ENCODE measurements at regions not wholly inside any gene's neighbourhood (a gene's known extent, or its start where the extent isn't known, plus 50 kb on each side); places are given as distances from the start of the nearest gene placed in this dataset.
A peak's percentile ranks its signal among the peaks of the same experiment; 100 is the strongest.

DNA sequence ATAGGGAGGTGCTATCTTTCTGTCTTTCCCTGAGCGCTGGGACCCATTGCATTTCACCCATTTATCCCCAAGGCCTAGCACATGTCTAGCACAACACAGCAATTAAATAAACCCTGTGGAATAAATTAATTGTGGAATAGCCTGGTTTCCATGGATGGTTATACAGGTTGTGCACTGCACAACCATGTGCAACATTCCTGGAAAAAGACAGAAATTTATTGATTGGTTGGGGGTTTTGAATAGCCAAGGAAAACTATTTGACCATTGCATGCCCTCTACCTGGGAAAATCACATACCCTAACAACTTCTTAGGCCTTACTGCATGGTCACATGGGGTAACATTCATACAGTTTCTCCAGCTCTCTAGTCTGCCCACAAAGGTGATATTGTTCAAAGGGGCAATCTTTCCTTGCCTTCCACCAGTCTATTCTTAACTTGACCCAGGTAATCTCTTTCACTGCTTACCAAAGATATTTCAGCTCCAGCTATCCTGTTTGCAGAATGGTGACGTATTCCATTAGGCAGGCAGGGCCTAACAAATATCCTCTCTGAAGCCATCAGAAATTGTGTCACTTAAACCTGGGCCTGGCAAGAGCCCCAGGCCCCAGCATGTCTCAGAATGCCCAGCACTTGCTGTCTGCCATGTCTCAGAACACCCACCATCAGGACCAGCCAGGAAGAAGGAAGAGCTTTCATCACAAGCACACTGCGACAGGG lies 157.9 kb upstream of the RAB4A start:
- no peaks in the 10 kb centered on the region for H3K27me3 ChIP-seq (ENCODE audit: control insufficient read depth, insufficient read depth)
- ATAC-seq (no peak), DNase-seq (no peak)
- H3K27ac ChIP-seq (ENCODE audit: low read length), result no peak overlapping the region
- H3K4me1 ChIP-seq (ENCODE audit: control insufficient read depth, insufficient read depth, low read length), result peaks cover 2% of the 10 kb centered on the region
- intact Hi-C loops (cut with DNase I), result no loop called here
- 97% methylated on average over 3 of the region's 3 CpGs for WGBS
- H3K4me3 ChIP-seq (ENCODE audit: low read length), result no peak overlapping the region
- H3K9me3 ChIP-seq (ENCODE audit: control insufficient read depth, low read length), result no peaks in the 10 kb centered on the region

DNA sequence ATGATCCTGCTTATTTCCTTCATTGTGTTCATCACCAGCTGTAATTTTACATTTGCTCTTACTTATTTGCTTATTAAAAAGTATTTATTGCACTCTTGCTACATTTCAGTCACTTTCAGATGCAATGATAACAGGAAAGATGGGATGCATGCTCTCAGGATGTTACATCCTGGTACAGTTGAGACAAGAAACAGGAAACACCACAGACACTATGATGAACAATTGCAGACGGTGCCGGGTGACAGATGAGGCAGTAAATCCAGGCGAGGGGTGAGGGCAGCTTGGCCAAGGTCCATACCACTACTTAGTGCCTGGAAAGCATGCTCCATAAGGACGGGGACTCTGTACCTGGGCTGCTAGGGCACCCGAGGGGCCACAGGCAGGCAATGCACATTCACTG lies 156.6 kb upstream of the RAB4A start:
- intact Hi-C loops (cut with DNase I), result no loop called here
- no peaks in the 10 kb centered on the region for H3K9me3 ChIP-seq (ENCODE audit: control insufficient read depth, low read length)
- ATAC-seq, result no peak
- H3K4me3 ChIP-seq (ENCODE audit: low read length), result no peak overlapping the region
- H3K27ac ChIP-seq (ENCODE audit: low read length), result no peak overlapping the region
- no peaks in the 10 kb centered on the region for H3K4me1 ChIP-seq (ENCODE audit: control insufficient read depth, insufficient read depth, low read length)
- WGBS, result 58% methylated on average over 5 of the region's 5 CpGs
- H3K27me3 ChIP-seq (ENCODE audit: control insufficient read depth, insufficient read depth), result no peaks in the 10 kb centered on the region
- DNase-seq, result no peak

DNA sequence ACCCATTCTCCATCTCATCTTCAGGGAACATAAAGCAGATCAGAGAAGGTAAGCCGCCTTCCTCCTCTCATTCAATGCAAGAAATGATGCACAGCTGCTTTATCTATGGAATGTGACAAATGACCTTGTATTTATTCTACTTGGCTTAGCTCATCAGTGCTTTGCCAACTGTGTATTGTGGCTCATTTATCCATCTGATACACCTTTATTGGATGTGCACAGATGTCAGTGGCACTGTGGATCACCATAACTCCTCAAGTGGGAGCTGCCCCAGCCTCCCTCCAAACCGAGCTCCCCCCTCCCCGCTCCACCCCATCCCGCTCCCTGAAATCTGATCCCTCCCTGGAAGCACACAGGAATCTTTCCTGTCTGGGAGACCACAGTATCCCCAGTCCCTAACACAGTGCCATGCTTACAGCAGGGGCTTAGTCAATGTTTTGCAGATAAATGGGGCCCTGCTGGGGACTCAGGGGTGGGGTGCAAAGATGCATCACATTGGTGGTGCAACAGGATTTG lies 156.0 kb upstream of the RAB4A start:
- intact Hi-C loops (cut with DNase I), result no loop called here
- Histone ChIP-seq H3K27me3 (ENCODE audit: control insufficient read depth, insufficient read depth) (no peaks in the 10 kb centered on the region), H3K4me1 (ENCODE audit: control insufficient read depth, insufficient read depth, low read length) (no peaks in the 10 kb centered on the region), H3K4me3 (ENCODE audit: low read length) (no peak overlapping the region), H3K9me3 (ENCODE audit: control insufficient read depth, low read length) (no peaks in the 10 kb centered on the region), H3K27ac (ENCODE audit: low read length) (no peak overlapping the region)
- WGBS, result 50% methylated on average over 4 of the region's 4 CpGs
- ATAC-seq (no peak), DNase-seq (peak in 1 of 3 donors; percentile 20)

DNA sequence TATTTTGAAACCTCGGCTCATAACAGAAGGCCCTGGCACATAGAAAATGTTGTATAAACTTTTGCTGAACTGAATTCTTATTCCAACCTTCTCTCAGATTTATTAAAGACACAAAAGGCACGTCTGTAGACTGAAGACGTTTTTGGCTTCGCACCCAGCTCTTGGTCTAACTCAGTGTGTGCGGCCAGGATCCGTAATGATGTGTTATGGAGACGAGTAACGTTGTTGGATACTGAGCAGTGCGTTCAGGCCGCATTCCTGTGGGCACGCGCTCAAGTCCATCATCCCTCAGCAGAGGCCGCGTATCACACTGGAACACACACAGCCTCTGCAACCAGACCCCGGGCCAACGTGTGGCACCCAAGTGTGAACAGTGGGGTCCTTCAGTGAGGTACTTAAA lies 154.8 kb upstream of the RAB4A start:
- Histone ChIP-seq H3K27ac (ENCODE audit: low read length) (no peak overlapping the region), H3K27me3 (ENCODE audit: control insufficient read depth, insufficient read depth) (no peaks in the 10 kb centered on the region), H3K4me1 (ENCODE audit: control insufficient read depth, insufficient read depth, low read length) (no peaks in the 10 kb centered on the region), H3K9me3 (ENCODE audit: control insufficient read depth, low read length) (no peaks in the 10 kb centered on the region), H3K4me3 (ENCODE audit: low read length) (no peak overlapping the region)
- intact Hi-C loops (cut with DNase I), result no loop called here
- no peak for ATAC-seq
- WGBS, result 78% methylated on average over 16 of the region's 16 CpGs
- peak in 1 of 3 donors; percentile 45 for DNase-seq

DNA sequence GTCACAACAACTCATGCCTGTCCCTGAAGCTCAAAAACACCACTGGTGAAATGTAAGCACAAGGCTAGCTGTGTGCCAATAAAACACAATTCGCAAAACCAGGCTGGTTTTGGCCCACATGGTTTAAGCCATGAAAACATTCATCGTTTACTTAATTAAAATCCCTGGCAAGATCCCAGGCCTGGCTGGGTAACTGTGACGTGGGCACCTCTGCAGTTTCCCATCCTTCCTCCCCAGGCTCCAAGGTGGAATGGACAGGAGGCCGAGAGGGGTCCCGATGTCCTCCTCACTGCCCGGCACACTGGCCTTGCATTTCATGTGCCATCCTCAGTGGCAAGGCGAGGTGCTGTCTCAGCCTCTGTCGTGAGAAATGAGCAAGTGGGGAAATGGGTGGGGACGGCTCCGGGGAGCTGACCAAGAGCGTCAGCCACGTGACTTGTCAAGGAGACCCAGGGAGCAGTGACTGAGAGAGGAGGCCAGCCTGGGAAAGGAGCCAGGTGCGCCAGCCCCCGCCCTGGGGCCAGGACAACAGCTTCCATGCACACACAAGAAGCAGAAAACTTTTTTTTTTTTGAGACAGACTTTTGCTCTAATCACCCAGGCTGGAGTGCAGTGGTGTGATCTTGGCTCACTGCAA lies 153.1 kb upstream of the RAB4A start:
- no peaks in the 10 kb centered on the region for H3K4me1 ChIP-seq (ENCODE audit: control insufficient read depth, insufficient read depth, low read length)
- WGBS, result 56% methylated on average over 14 of the region's 14 CpGs
- H3K27ac ChIP-seq (ENCODE audit: low read length), result no peak overlapping the region
- DNase-seq (peak; percentile 80 to 95 (median 93)), ATAC-seq (peak; percentile 87 to 91)
- intact Hi-C loops (cut with DNase I), result no loop called here
- no peak overlapping the region for H3K4me3 ChIP-seq (ENCODE audit: low read length)
- H3K9me3 ChIP-seq (ENCODE audit: control insufficient read depth, low read length), result no peaks in the 10 kb centered on the region
- no peaks in the 10 kb centered on the region for H3K27me3 ChIP-seq (ENCODE audit: control insufficient read depth, insufficient read depth)

DNA sequence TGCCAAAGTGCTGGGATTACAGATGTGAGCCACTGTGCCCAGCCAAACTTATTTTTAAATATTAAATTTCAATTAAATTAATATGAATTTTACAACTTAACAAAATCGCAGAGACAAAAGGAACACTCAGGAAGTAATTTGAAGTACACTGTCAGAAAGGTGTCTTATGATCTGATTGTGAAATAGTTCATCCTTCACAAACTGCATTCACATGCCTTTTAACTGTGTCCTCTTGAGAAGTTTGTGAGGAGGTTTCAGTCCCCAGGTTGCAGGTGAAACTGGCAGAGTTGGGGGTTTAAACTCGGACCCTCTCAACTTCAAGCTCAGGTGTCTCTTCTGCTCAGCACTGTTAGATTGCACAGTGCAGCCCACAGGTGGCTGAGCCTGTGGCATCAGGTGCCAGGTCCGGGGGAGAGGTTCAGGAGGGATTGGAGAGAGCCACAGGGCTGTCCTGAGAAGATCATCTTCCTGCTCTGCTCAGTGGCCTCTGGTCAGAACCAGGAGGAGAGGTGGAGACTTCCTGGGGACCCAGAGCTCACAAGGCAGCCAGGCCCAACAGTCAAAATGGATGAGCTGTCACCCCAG lies 152.3 kb upstream of the RAB4A start:
- Histone ChIP-seq H3K27ac (ENCODE audit: low read length) (no peak overlapping the region), H3K4me3 (ENCODE audit: low read length) (no peak overlapping the region), H3K4me1 (ENCODE audit: control insufficient read depth, insufficient read depth, low read length) (no peaks in the 10 kb centered on the region), H3K27me3 (ENCODE audit: control insufficient read depth, insufficient read depth) (no peaks in the 10 kb centered on the region), H3K9me3 (ENCODE audit: control insufficient read depth, low read length) (no peaks in the 10 kb centered on the region)
- ATAC-seq, result no peak
- no peak for DNase-seq
- intact Hi-C loops (cut with DNase I), result no loop called here
- WGBS, result 90% methylated on average over 3 of the region's 3 CpGs

DNA sequence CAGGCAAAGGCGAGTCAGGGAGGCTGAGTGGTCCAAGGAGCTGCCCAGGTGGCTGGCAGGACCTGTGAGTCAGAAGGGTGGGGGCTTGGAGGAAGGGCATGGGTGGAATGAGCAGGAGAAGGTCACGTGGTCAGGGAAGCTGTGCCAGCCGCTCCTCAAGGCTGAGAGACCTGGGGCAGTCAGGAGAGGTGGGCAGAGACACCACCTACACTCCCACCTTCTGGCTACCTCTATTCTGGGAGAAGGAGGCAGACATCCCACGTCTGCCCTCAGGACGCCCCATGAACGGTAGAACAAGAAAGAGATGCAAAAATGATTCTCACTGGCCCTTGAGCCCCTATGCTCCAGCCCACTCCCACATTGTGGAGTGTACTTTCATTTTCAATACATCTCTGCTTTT lies 151.8 kb upstream of the RAB4A start:
- no peak overlapping the region for H3K27ac ChIP-seq (ENCODE audit: low read length)
- WGBS, result 93% methylated on average over 6 of the region's 6 CpGs

DNA sequence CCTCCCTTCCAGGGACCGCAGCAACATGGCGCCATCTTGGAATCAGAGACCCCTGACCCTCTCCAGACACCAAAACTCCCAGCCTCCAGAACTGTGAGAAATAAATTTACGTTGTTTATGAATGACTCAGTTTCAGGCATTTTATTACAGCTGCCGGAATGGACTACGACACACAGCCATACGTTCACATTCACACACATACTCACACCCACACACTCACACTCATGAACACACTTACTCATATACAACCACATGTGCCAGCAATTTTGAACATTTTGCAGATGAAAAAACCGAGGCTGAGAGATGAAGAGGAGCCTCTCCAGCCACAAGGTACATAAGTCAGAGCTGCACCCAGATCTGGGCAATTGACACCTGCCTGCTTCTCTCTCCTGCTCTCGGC lies 151.0 kb upstream of the RAB4A start:
- Histone ChIP-seq H3K27me3 (ENCODE audit: control insufficient read depth, insufficient read depth) (no peaks in the 10 kb centered on the region), H3K4me3 (ENCODE audit: low read length) (no peak overlapping the region), H3K9me3 (ENCODE audit: control insufficient read depth, low read length) (no peaks in the 10 kb centered on the region), H3K27ac (ENCODE audit: low read length) (no peak overlapping the region), H3K4me1 (ENCODE audit: control insufficient read depth, insufficient read depth, low read length) (no peaks in the 10 kb centered on the region)
- WGBS, result 95% methylated on average over 8 of the region's 8 CpGs
- no peak for DNase-seq
- no peak for ATAC-seq
- intact Hi-C loops (cut with DNase I), result no loop called here

More for the DNA sequence above, 151.8 kb upstream of the RAB4A start:
- DNase-seq, result no peak
- Histone ChIP-seq H3K9me3 (ENCODE audit: control insufficient read depth, low read length) (no peaks in the 10 kb centered on the region), H3K27me3 (ENCODE audit: control insufficient read depth, insufficient read depth) (no peaks in the 10 kb centered on the region), H3K4me1 (ENCODE audit: control insufficient read depth, insufficient read depth, low read length) (no peaks in the 10 kb centered on the region), H3K4me3 (ENCODE audit: low read length) (no peak overlapping the region)
- no peak for ATAC-seq
- intact Hi-C loops (cut with DNase I), result no loop called here

DNA sequence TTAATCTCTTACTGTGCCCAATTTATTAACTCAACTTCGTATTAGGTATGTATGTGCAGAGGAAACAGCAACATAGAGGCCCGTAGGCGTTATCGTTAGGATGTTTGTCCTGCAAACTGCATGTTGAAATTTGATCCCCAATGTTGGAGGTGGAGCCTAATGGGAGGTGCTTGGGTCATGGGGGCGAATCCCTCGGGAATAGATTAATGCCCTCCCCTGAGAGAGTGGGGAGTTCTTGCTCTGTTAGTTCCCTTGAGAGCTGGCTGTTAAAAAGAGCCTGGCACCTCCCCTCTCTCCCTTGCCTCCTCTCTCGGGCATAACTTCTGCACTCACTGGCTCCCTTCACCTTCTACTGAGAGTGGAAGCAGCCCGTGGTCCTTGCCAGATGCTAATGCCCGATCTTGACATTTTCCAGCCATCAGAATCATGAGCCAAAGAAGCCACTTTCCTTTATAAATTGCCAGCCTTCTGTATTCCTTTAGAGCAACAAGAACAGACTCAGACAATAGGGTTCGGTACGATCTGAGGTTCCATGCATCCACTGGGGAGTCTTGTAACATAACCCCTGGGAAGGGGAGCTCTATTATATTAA lies 149.0 kb upstream of the RAB4A start:
- Histone ChIP-seq H3K4me3 (ENCODE audit: low read length) (no peak overlapping the region), H3K27me3 (ENCODE audit: control insufficient read depth, insufficient read depth) (no peaks in the 10 kb centered on the region), H3K9me3 (ENCODE audit: control insufficient read depth, low read length) (no peaks in the 10 kb centered on the region), H3K27ac (ENCODE audit: low read length) (no peak overlapping the region), H3K4me1 (ENCODE audit: control insufficient read depth, insufficient read depth, low read length) (no peaks in the 10 kb centered on the region)
- ATAC-seq, result no peak
- WGBS, result 81% methylated on average over 11 of the region's 11 CpGs
- DNase-seq, result no peak
- intact Hi-C loops (cut with DNase I), result no loop called here

DNA sequence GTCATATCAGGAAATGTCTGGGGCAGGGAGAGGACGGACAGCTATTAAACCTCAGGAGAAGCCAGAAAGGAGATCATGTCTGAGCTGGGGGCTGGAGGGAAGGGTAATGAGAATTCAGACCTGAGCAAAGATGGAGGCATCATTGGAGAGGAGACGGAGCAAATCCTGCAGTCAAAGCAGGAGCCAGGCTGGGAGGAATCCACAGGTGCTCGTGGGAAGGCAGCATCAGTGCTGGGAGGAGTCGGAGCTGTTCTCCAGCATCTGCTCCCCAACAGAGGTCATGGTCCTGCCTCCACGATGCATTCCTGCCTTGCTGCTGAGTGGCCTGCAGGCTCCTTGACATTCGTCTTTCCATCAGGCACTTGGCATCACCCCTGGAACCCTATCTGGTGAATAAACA lies 148.3 kb upstream of the RAB4A start:
- DNase-seq, result no peak
- no peak for ATAC-seq
- Histone ChIP-seq H3K9me3 (ENCODE audit: control insufficient read depth, low read length) (no peaks in the 10 kb centered on the region), H3K27ac (ENCODE audit: low read length) (no peak overlapping the region), H3K27me3 (ENCODE audit: control insufficient read depth, insufficient read depth) (no peaks in the 10 kb centered on the region), H3K4me1 (ENCODE audit: control insufficient read depth, insufficient read depth, low read length) (no peaks in the 10 kb centered on the region), H3K4me3 (ENCODE audit: low read length) (no peak overlapping the region)
- intact Hi-C loops (cut with DNase I), result no loop called here
- 88% methylated on average over 6 of the region's 6 CpGs for WGBS

DNA sequence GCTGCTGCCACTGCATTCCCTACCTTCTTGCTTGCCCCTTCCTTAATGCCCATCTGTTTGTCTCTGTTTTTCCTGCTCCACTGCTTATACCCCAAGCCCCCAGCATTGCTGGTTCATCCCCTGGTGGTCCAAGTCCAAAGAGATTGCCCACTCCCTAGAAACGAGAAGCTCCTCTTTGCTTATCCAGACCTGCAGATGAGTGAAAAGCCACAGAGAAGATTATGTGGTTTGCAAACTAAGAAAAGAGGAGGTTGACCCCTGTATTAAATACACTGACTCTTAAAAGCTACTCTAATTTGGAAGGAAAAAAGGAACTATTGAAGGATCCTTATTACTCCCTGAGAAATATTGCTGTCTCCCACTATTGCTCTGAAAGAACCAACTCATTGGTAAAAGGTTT lies 146.8 kb upstream of the RAB4A start:
- 66% methylated on average over 1 of the region's 1 CpG for WGBS
- ATAC-seq, result no peak
- DNase-seq, result no peak
- Histone ChIP-seq H3K27me3 (ENCODE audit: control insufficient read depth, insufficient read depth) (no peaks in the 10 kb centered on the region), H3K4me1 (ENCODE audit: control insufficient read depth, insufficient read depth, low read length) (no peaks in the 10 kb centered on the region), H3K27ac (ENCODE audit: low read length) (no peak overlapping the region), H3K9me3 (ENCODE audit: control insufficient read depth, low read length) (no peaks in the 10 kb centered on the region), H3K4me3 (ENCODE audit: low read length) (no peak overlapping the region)
- intact Hi-C loops (cut with DNase I), result no loop called here

Data from right cardiac atrium (tissue), 5 donors.